CD8-positive, alpha-beta memory T cell (primary cell): ENCODE measurements at regions not wholly inside any gene's neighbourhood (a gene's known extent, or its start where the extent isn't known, plus 50 kb on each side); places are given as distances from the start of the nearest gene placed in this dataset.
A peak's percentile ranks its signal among the peaks of the same experiment; 100 is the strongest.

Source experiments
- CTCF ChIA-PET: fragments of 350-600 bp; sonication (Branson Sonifier 250); formaldehyde crosslinking; loops from one replicate; lab custom pipeline; 2021; ENCODE audit warnings: antibody characterized with exemption; lab: Charles Lee
- POLR2A ChIA-PET: fragments of 350-600 bp; sonication (Branson Sonifier 250); formaldehyde crosslinking; loops from one replicate; lab custom pipeline; 2021; ENCODE audit warnings: antibody characterized with exemption; lab: Charles Lee
- DNase-seq, 5 donors: peaks; one replicate each; pipeline versions ENCODE4 v3.0.0 to v3.0.0-alpha.2; 2020 to 2022; ENCODE audit warnings: mixed read lengths in 1 of 5
- H3K27ac ChIP-seq: one replicate; pipeline ENCODE4 v1.7.0; 2013; ENCODE audit warnings: low read depth, mild to moderate bottlenecking, low read length, moderate library complexity
- H3K27me3 ChIP-seq: 2 replicates; pipeline ENCODE4 v1.7.0; 2013; ENCODE audit warnings: low read length, mild to moderate bottlenecking; ENCODE audit not compliant: insufficient read depth, poor library complexity, severe bottlenecking
- H3K36me3 ChIP-seq: 2 replicates; pipeline ENCODE4 v1.7.0; 2013; ENCODE audit warnings: mild to moderate bottlenecking, low read length, moderate library complexity; ENCODE audit not compliant: insufficient read depth
- H3K4me1 ChIP-seq: 2 replicates; pipeline ENCODE4 v1.7.0; 2013; ENCODE audit warnings: mild to moderate bottlenecking, low read length, moderate library complexity; ENCODE audit not compliant: insufficient read depth
- H3K4me3 ChIP-seq: 2 replicates; pipeline ENCODE4 v1.7.0; 2013; ENCODE audit warnings: mild to moderate bottlenecking, low read length
- H3K9me3 ChIP-seq: 2 replicates; pipeline ENCODE4 v1.7.0; 2013; ENCODE audit warnings: mild to moderate bottlenecking, low read length
- H3K27ac Mint-ChIP-seq, 8 donors: one replicate each; pipeline ENCODE4 v1.8.0; 2020 to 2021; ENCODE audit warnings: mixed read lengths in 8 of 8, mild to moderate bottlenecking in 6 of 8, inconsistent platforms in 3 of 8, moderate library complexity in 3 of 8
- H3K27me3 Mint-ChIP-seq, 2 donors: one replicate each; pipeline ENCODE4 v1.8.0; 2020 to 2021; ENCODE audit warnings: mixed read lengths in 2 of 2, mild to moderate bottlenecking in 1 of 2, moderate library complexity in 1 of 2
- H3K36me3 Mint-ChIP-seq, 3 donors: one replicate each; pipeline ENCODE4 v1.8.0; 2020 to 2021; ENCODE audit warnings: mixed read lengths in 3 of 3, inconsistent platforms in 1 of 3, mild to moderate bottlenecking in 1 of 3
- H3K4me1 Mint-ChIP-seq, 3 donors: one replicate each; pipeline ENCODE4 v1.8.0; 2020 to 2021; ENCODE audit warnings: mixed read lengths in 3 of 3, inconsistent platforms in 1 of 3, mild to moderate bottlenecking in 1 of 3
- H3K4me3 Mint-ChIP-seq, 7 donors: one replicate each; pipeline ENCODE4 v1.8.0; 2020 to 2021; ENCODE audit warnings: mixed read lengths in 7 of 7, mild to moderate bottlenecking in 6 of 7, moderate library complexity in 4 of 7, inconsistent platforms in 2 of 7
- H3K9me3 Mint-ChIP-seq, 5 donors: one replicate each; pipeline ENCODE4 v1.8.0; 2020 to 2022; ENCODE audit warnings: mixed read lengths in 5 of 5, mild to moderate bottlenecking in 3 of 5, moderate library complexity in 2 of 5, inconsistent platforms in 1 of 5

GRCh38 chr6:100266494-100267401, 198.0 kb downstream of the SIM1 start:
- ChIA-PET POLR2A (no interaction called here), CTCF (no interaction called here)
- Histone ChIP-seq H3K9me3 (no peaks in the 10 kb centered on the region), H3K4me3 (no peak overlapping the region), H3K36me3 (no peaks in the 10 kb centered on the region), H3K4me1 (no peaks in the 10 kb centered on the region), H3K27ac (no peak overlapping the region), H3K27me3 (no peaks in the 10 kb centered on the region)
- H3K4me3 Mint-ChIP-seq: no peak overlapping the region
- peaks cover 0 to 3% of the 10 kb centered on the region in 2 donors for H3K27me3 Mint-ChIP-seq
- no peaks in the 10 kb centered on the region for H3K9me3 Mint-ChIP-seq
- no peak overlapping the region for H3K27ac Mint-ChIP-seq
- H3K4me1 Mint-ChIP-seq: no peaks in the 10 kb centered on the region
- H3K36me3 Mint-ChIP-seq: no peaks in the 10 kb centered on the region
- DNase-seq: no peak

GRCh38 chr6:100262086-100262485, 202.6 kb downstream of the SIM1 start:
- CTCF ChIA-PET: no interaction called here
- Histone ChIP-seq H3K36me3 (no peaks in the 10 kb centered on the region), H3K4me3 (no peak overlapping the region), H3K9me3 (no peaks in the 10 kb centered on the region), H3K4me1 (no peaks in the 10 kb centered on the region), H3K27me3 (no peaks in the 10 kb centered on the region), H3K27ac (no peak overlapping the region)
- no peaks in the 10 kb centered on the region for H3K9me3 Mint-ChIP-seq
- POLR2A ChIA-PET: no interaction called here
- no peak for DNase-seq
- no peaks in the 10 kb centered on the region for H3K36me3 Mint-ChIP-seq
- H3K27ac Mint-ChIP-seq: no peak overlapping the region
- no peak overlapping the region for H3K4me3 Mint-ChIP-seq
- peaks cover 3 to 11% (median 7%) of the 10 kb centered on the region in 3 donors for H3K4me1 Mint-ChIP-seq
- H3K27me3 Mint-ChIP-seq: peaks cover 0 to 3% of the 10 kb centered on the region in 2 donors

GRCh38 chr6:100261486-100261885, 203.2 kb downstream of the SIM1 start:
- no peaks in the 10 kb centered on the region for H3K36me3 Mint-ChIP-seq
- no peak overlapping the region for H3K27ac ChIP-seq
- H3K4me1 Mint-ChIP-seq: peaks cover 3 to 11% (median 7%) of the 10 kb centered on the region in 3 donors
- DNase-seq: no peak
- ChIA-PET POLR2A (no interaction called here), CTCF (no interaction called here)
- no peaks in the 10 kb centered on the region for H3K27me3 ChIP-seq
- H3K9me3 Mint-ChIP-seq: no peaks in the 10 kb centered on the region
- H3K27ac Mint-ChIP-seq: no peak overlapping the region
- no peaks in the 10 kb centered on the region for H3K9me3 ChIP-seq
- no peaks in the 10 kb centered on the region for H3K4me1 ChIP-seq
- peaks cover 0 to 3% of the 10 kb centered on the region in 2 donors for H3K27me3 Mint-ChIP-seq
- no peaks in the 10 kb centered on the region for H3K36me3 ChIP-seq
- H3K4me3 Mint-ChIP-seq: no peak overlapping the region
- no peak overlapping the region for H3K4me3 ChIP-seq

GRCh38 chr6:100260584-100260983, 204.1 kb downstream of the SIM1 start:
- no peak for DNase-seq
- H3K4me1 ChIP-seq: no peaks in the 10 kb centered on the region
- peaks cover 3 to 11% (median 7%) of the 10 kb centered on the region in 3 donors for H3K4me1 Mint-ChIP-seq
- POLR2A ChIA-PET: no interaction called here
- H3K4me3 ChIP-seq: no peak overlapping the region
- no peaks in the 10 kb centered on the region for H3K36me3 Mint-ChIP-seq
- H3K27ac Mint-ChIP-seq: no peak overlapping the region
- no peaks in the 10 kb centered on the region for H3K9me3 ChIP-seq
- H3K4me3 Mint-ChIP-seq: no peak overlapping the region
- no peaks in the 10 kb centered on the region for H3K27me3 ChIP-seq
- peaks cover 0 to 3% of the 10 kb centered on the region in 2 donors for H3K27me3 Mint-ChIP-seq
- CTCF ChIA-PET: no interaction called here
- H3K9me3 Mint-ChIP-seq: no peaks in the 10 kb centered on the region
- H3K27ac ChIP-seq: no peak overlapping the region
- H3K36me3 ChIP-seq: no peaks in the 10 kb centered on the region

GRCh38 chr6:100259865-100260264, 204.9 kb downstream of the SIM1 start:
- H3K36me3 ChIP-seq: no peaks in the 10 kb centered on the region
- Mint-ChIP-seq H3K4me3 (no peak overlapping the region), H3K36me3 (no peaks in the 10 kb centered on the region), H3K27me3 (no peaks in the 10 kb centered on the region), H3K27ac (no peak overlapping the region), H3K4me1 (peaks cover 3 to 11% (median 7%) of the 10 kb centered on the region in 3 donors), H3K9me3 (no peaks in the 10 kb centered on the region)
- H3K4me1 ChIP-seq: no peaks in the 10 kb centered on the region
- no peaks in the 10 kb centered on the region for H3K27me3 ChIP-seq
- H3K27ac ChIP-seq: no peak overlapping the region
- no peaks in the 10 kb centered on the region for H3K9me3 ChIP-seq
- no peak for DNase-seq
- H3K4me3 ChIP-seq: no peak overlapping the region
- ChIA-PET POLR2A (no interaction called here), CTCF (no interaction called here)

GRCh38 chr6:100258752-100259151, 206.0 kb downstream of the SIM1 start:
- Mint-ChIP-seq H3K27me3 (no peaks in the 10 kb centered on the region), H3K4me1 (peaks cover 3 to 11% (median 7%) of the 10 kb centered on the region in 3 donors), H3K4me3 (peak overlapping the region in 3 of 7 donors; percentile 27 to 56 (median 54)), H3K36me3 (no peaks in the 10 kb centered on the region), H3K9me3 (peaks cover 0 to 2% (median 0%) of the 10 kb centered on the region in 5 donors), H3K27ac (peak overlapping the region in 1 of 8 donors; percentile 36)
- Histone ChIP-seq H3K36me3 (no peaks in the 10 kb centered on the region), H3K9me3 (no peaks in the 10 kb centered on the region), H3K27ac (no peak overlapping the region), H3K27me3 (no peaks in the 10 kb centered on the region), H3K4me1 (no peaks in the 10 kb centered on the region), H3K4me3 (no peak overlapping the region)
- no peak for DNase-seq
- CTCF ChIA-PET: no interaction called here
- POLR2A ChIA-PET: no interaction called here

GRCh38 chr6:100257793-100258395, 206.8 kb downstream of the SIM1 start:
- CTCF ChIA-PET: no interaction called here
- no peak overlapping the region for H3K27ac ChIP-seq
- no peaks in the 10 kb centered on the region for H3K9me3 ChIP-seq
- H3K9me3 Mint-ChIP-seq: peaks cover 0 to 2% (median 0%) of the 10 kb centered on the region in 5 donors
- no peaks in the 10 kb centered on the region for H3K36me3 Mint-ChIP-seq
- H3K27me3 Mint-ChIP-seq: no peaks in the 10 kb centered on the region
- no peak overlapping the region for H3K4me3 ChIP-seq
- H3K36me3 ChIP-seq: no peaks in the 10 kb centered on the region
- H3K4me3 Mint-ChIP-seq: peak overlapping the region; percentile 2 to 74 (median 45)
- no peaks in the 10 kb centered on the region for H3K27me3 ChIP-seq
- H3K4me1 ChIP-seq: no peaks in the 10 kb centered on the region
- H3K4me1 Mint-ChIP-seq: peaks cover 3 to 11% (median 7%) of the 10 kb centered on the region in 3 donors
- POLR2A ChIA-PET: no interaction called here
- H3K27ac Mint-ChIP-seq: peak overlapping the region in 1 of 8 donors; percentile 3
- DNase-seq: no peak

GRCh38 chr6:100255701-100256100, 209.0 kb downstream of the SIM1 start:
- no peaks in the 10 kb centered on the region for H3K36me3 Mint-ChIP-seq
- H3K27me3 Mint-ChIP-seq: no peaks in the 10 kb centered on the region
- peak overlapping the region in 2 of 8 donors; percentile 5 to 55 for H3K27ac Mint-ChIP-seq

More at GRCh38 chr6:100255701-100256100, 209.0 kb downstream of the SIM1 start:
- POLR2A ChIA-PET: no interaction called here
- H3K4me1 Mint-ChIP-seq: peaks cover 3 to 11% (median 7%) of the 10 kb centered on the region in 3 donors
- H3K4me3 Mint-ChIP-seq: no peak overlapping the region
- no peak for DNase-seq
- no peaks in the 10 kb centered on the region for H3K4me1 ChIP-seq
- no peaks in the 10 kb centered on the region for H3K27me3 ChIP-seq
- H3K9me3 Mint-ChIP-seq: peaks cover 0 to 2% (median 0%) of the 10 kb centered on the region in 5 donors
- no peaks in the 10 kb centered on the region for H3K36me3 ChIP-seq
- CTCF ChIA-PET: no interaction called here
- no peaks in the 10 kb centered on the region for H3K9me3 ChIP-seq
- H3K27ac ChIP-seq: no peak overlapping the region
- no peak overlapping the region for H3K4me3 ChIP-seq
